ENCODE measurements at regions not wholly inside any gene's neighbourhood (a gene's known extent, or its start where the extent isn't known, plus 50 kb on each side); places are given as distances from the start of the nearest gene placed in this dataset.
"Not testable (repeated sequence)": the region's sequence is repeated elsewhere in the genome, so short reads cannot be mapped to it uniquely, and the experiment has no call there.

GRCh38 chr19:28685077-28685476 is 527.9 kb downstream of the UQCRFS1 start:
- H3K36me3 Mint-ChIP-seq (ENCODE audit: low read depth); H3K9me3 Mint-ChIP-seq; H3K4me1 Mint-ChIP-seq (ENCODE audit: low read depth); H3K27ac Mint-ChIP-seq; DNase-seq (ENCODE audit: low spot score); H3K4me3 Mint-ChIP-seq; H3K27me3 Mint-ChIP-seq (ENCODE audit: low read depth): not testable (repeated sequence)

GRCh38 chr19:28680111-28680510 is 532.8 kb downstream of the UQCRFS1 start:
- Mint-ChIP-seq H3K4me1 (ENCODE audit: low read depth) (no peaks in the 10 kb centered on the region), H3K36me3 (ENCODE audit: low read depth) (no peaks in the 10 kb centered on the region), H3K27ac (no peak overlapping the region), H3K27me3 (ENCODE audit: low read depth) (no peaks in the 10 kb centered on the region), H3K9me3 (peaks cover 13% of the 10 kb centered on the region), H3K4me3 (no peak overlapping the region)
- no peak for DNase-seq (ENCODE audit: low spot score)

- peaks cover 2% of the 10 kb centered on the region for H3K36me3 Mint-ChIP-seq (ENCODE audit: low read depth)
- peaks cover 44% of the 10 kb centered on the region for H3K9me3 Mint-ChIP-seq
- H3K4me1 Mint-ChIP-seq (ENCODE audit: low read depth): no peaks in the 10 kb centered on the region
- no peaks in the 10 kb centered on the region for H3K27me3 Mint-ChIP-seq (ENCODE audit: low read depth)
- no peak overlapping the region for H3K27ac Mint-ChIP-seq
- no peak overlapping the region for H3K4me3 Mint-ChIP-seq
- no peak for DNase-seq (ENCODE audit: low spot score)
Measured at GRCh38 chr19:28670836-28671235, 542.1 kb downstream of the UQCRFS1 start.

- Mint-ChIP-seq H3K4me3 (no peak overlapping the region), H3K27me3 (ENCODE audit: low read depth) (no peaks in the 10 kb centered on the region), H3K4me1 (ENCODE audit: low read depth) (no peaks in the 10 kb centered on the region), H3K27ac (no peak overlapping the region), H3K9me3 (peaks cover 39% of the 10 kb centered on the region), H3K36me3 (ENCODE audit: low read depth) (peaks cover 2% of the 10 kb centered on the region)
- DNase-seq (ENCODE audit: low spot score): no peak
Measured at GRCh38 chr19:28669804-28670203, 543.1 kb downstream of the UQCRFS1 start.

- Mint-ChIP-seq H3K27ac (no peak overlapping the region), H3K9me3 (peaks cover 39% of the 10 kb centered on the region), H3K4me1 (ENCODE audit: low read depth) (no peaks in the 10 kb centered on the region), H3K36me3 (ENCODE audit: low read depth) (no peaks in the 10 kb centered on the region), H3K27me3 (ENCODE audit: low read depth) (no peaks in the 10 kb centered on the region), H3K4me3 (no peak overlapping the region)
- no peak for DNase-seq (ENCODE audit: low spot score)
Measured at GRCh38 chr19:28667348-28667977, 545.5 kb downstream of the UQCRFS1 start.

GRCh38 chr19:28665748-28666147 is 547.2 kb downstream of the UQCRFS1 start:
- Mint-ChIP-seq H3K4me1 (ENCODE audit: low read depth) (no peaks in the 10 kb centered on the region), H3K36me3 (ENCODE audit: low read depth) (no peaks in the 10 kb centered on the region), H3K9me3 (peaks cover 37% of the 10 kb centered on the region), H3K27ac (no peak overlapping the region), H3K27me3 (ENCODE audit: low read depth) (no peaks in the 10 kb centered on the region), H3K4me3 (no peak overlapping the region)
- no peak for DNase-seq (ENCODE audit: low spot score)

- Mint-ChIP-seq H3K36me3 (ENCODE audit: low read depth) (no peaks in the 10 kb centered on the region), H3K9me3 (peaks cover 16% of the 10 kb centered on the region), H3K27me3 (ENCODE audit: low read depth) (no peaks in the 10 kb centered on the region), H3K27ac (no peak overlapping the region), H3K4me3 (no peak overlapping the region), H3K4me1 (ENCODE audit: low read depth) (no peaks in the 10 kb centered on the region)
- DNase-seq (ENCODE audit: low spot score): no peak
Measured at GRCh38 chr19:28656644-28657043, 556.3 kb downstream of the UQCRFS1 start.

- H3K27me3 Mint-ChIP-seq (ENCODE audit: low read depth): no peaks in the 10 kb centered on the region
- DNase-seq (ENCODE audit: low spot score): no peak
- H3K36me3 Mint-ChIP-seq (ENCODE audit: low read depth): no peaks in the 10 kb centered on the region
- H3K27ac Mint-ChIP-seq: no peak overlapping the region
- no peak overlapping the region for H3K4me3 Mint-ChIP-seq
- H3K4me1 Mint-ChIP-seq (ENCODE audit: low read depth): no peaks in the 10 kb centered on the region
- H3K9me3 Mint-ChIP-seq: peaks cover 12% of the 10 kb centered on the region
Measured at GRCh38 chr19:28655054-28655453, 557.9 kb downstream of the UQCRFS1 start.

GRCh38 chr19:28652765-28653164 is 560.2 kb downstream of the UQCRFS1 start:
- no peaks in the 10 kb centered on the region for H3K4me1 Mint-ChIP-seq (ENCODE audit: low read depth)
- no peaks in the 10 kb centered on the region for H3K27me3 Mint-ChIP-seq (ENCODE audit: low read depth)
- no peaks in the 10 kb centered on the region for H3K9me3 Mint-ChIP-seq
- no peak overlapping the region for H3K27ac Mint-ChIP-seq
- no peaks in the 10 kb centered on the region for H3K36me3 Mint-ChIP-seq (ENCODE audit: low read depth)
- no peak overlapping the region for H3K4me3 Mint-ChIP-seq
- no peak for DNase-seq (ENCODE audit: low spot score)

GRCh38 chr19:28646629-28647028 is 566.3 kb downstream of the UQCRFS1 start:
- DNase-seq (ENCODE audit: low spot score): no peak
- Mint-ChIP-seq H3K9me3 (no peaks in the 10 kb centered on the region), H3K4me3 (no peak overlapping the region), H3K4me1 (ENCODE audit: low read depth) (no peaks in the 10 kb centered on the region), H3K36me3 (ENCODE audit: low read depth) (no peaks in the 10 kb centered on the region), H3K27ac (no peak overlapping the region), H3K27me3 (ENCODE audit: low read depth) (no peaks in the 10 kb centered on the region)

GRCh38 chr19:28644169-28644775 is 568.7 kb downstream of the UQCRFS1 start:
- Mint-ChIP-seq H3K27ac (no peak overlapping the region), H3K36me3 (ENCODE audit: low read depth) (no peaks in the 10 kb centered on the region), H3K27me3 (ENCODE audit: low read depth) (no peaks in the 10 kb centered on the region), H3K4me3 (no peak overlapping the region), H3K9me3 (no peaks in the 10 kb centered on the region), H3K4me1 (ENCODE audit: low read depth) (no peaks in the 10 kb centered on the region)
- DNase-seq (ENCODE audit: low spot score): no peak

GRCh38 chr19:28642787-28643683 is 569.9 kb downstream of the UQCRFS1 start:
- DNase-seq (ENCODE audit: low spot score): no peak
- Mint-ChIP-seq H3K27me3 (ENCODE audit: low read depth) (no peaks in the 10 kb centered on the region), H3K4me1 (ENCODE audit: low read depth) (no peaks in the 10 kb centered on the region), H3K27ac (no peak overlapping the region), H3K4me3 (no peak overlapping the region), H3K36me3 (ENCODE audit: low read depth) (no peaks in the 10 kb centered on the region), H3K9me3 (no peaks in the 10 kb centered on the region)

GRCh38 chr19:28641395-28641794 is 571.6 kb downstream of the UQCRFS1 start:
- no peak overlapping the region for H3K27ac Mint-ChIP-seq
- no peaks in the 10 kb centered on the region for H3K36me3 Mint-ChIP-seq (ENCODE audit: low read depth)
- no peak overlapping the region for H3K4me3 Mint-ChIP-seq
- H3K9me3 Mint-ChIP-seq: no peaks in the 10 kb centered on the region
- DNase-seq (ENCODE audit: low spot score): no peak
- no peaks in the 10 kb centered on the region for H3K4me1 Mint-ChIP-seq (ENCODE audit: low read depth)
- H3K27me3 Mint-ChIP-seq (ENCODE audit: low read depth): no peaks in the 10 kb centered on the region

GRCh38 chr19:28640506-28640905 is 572.4 kb downstream of the UQCRFS1 start:
- no peak for DNase-seq (ENCODE audit: low spot score)
- no peaks in the 10 kb centered on the region for H3K9me3 Mint-ChIP-seq
- H3K36me3 Mint-ChIP-seq (ENCODE audit: low read depth): no peaks in the 10 kb centered on the region
- no peak overlapping the region for H3K27ac Mint-ChIP-seq
- no peaks in the 10 kb centered on the region for H3K4me1 Mint-ChIP-seq (ENCODE audit: low read depth)
- H3K27me3 Mint-ChIP-seq (ENCODE audit: low read depth): no peaks in the 10 kb centered on the region
- no peak overlapping the region for H3K4me3 Mint-ChIP-seq
